ENCODE measurements at regions not wholly inside any gene's neighbourhood (a gene's known extent, or its start where the extent isn't known, plus 50 kb on each side); places are given as distances from the start of the nearest gene placed in this dataset.

DNA sequence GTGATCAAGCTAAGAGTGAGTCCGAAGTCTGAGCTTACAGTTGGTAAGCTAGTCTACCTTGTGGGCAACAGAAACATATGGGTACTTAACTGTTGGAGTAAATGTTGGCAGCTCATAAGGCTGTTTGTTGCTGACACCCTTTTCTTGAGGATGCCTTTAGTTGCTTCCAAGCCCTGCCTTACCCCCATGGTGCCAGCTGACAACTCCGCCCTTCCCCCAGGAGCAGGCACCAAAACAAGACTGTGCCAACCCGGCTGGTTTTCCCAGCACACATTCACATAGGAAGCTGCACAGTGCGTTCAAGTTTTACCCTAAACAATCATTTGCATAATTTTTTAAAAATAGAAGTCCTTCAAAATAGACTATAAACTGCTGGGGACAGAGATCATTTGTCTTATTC, 150.2 kb upstream of the LMO4 start:
- TF ChIP-seq, protein P1, sequence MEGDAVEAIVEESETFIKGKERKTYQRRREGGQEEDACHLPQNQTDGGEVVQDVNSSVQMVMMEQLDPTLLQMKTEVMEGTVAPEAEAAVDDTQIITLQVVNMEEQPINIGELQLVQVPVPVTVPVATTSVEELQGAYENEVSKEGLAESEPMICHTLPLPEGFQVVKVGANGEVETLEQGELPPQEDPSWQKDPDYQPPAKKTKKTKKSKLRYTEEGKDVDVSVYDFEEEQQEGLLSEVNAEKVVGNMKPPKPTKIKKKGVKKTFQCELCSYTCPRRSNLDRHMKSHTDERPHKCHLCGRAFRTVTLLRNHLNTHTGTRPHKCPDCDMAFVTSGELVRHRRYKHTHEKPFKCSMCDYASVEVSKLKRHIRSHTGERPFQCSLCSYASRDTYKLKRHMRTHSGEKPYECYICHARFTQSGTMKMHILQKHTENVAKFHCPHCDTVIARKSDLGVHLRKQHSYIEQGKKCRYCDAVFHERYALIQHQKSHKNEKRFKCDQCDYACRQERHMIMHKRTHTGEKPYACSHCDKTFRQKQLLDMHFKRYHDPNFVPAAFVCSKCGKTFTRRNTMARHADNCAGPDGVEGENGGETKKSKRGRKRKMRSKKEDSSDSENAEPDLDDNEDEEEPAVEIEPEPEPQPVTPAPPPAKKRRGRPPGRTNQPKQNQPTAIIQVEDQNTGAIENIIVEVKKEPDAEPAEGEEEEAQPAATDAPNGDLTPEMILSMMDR (IDR thresholded peaks at IDR 0.05; ENCODE audit: unreplicated experiment): no peak
- peaks cover 5% of the 10 kb centered on the region for H3K9me3 Mint-ChIP-seq
- DNase-seq (ENCODE audit: low spot score in 2 of 2, unreplicated experiment in 2 of 2): no peak
- no peak overlapping the region for H3K27ac Mint-ChIP-seq
- H3K4me1 Mint-ChIP-seq: peaks cover 14% of the 10 kb centered on the region
- H3K27me3 Mint-ChIP-seq (ENCODE audit: low read depth): peaks cover 3% of the 10 kb centered on the region
- no peaks in the 10 kb centered on the region for H3K36me3 Mint-ChIP-seq
- H3K4me3 Mint-ChIP-seq: no peak overlapping the region

DNA sequence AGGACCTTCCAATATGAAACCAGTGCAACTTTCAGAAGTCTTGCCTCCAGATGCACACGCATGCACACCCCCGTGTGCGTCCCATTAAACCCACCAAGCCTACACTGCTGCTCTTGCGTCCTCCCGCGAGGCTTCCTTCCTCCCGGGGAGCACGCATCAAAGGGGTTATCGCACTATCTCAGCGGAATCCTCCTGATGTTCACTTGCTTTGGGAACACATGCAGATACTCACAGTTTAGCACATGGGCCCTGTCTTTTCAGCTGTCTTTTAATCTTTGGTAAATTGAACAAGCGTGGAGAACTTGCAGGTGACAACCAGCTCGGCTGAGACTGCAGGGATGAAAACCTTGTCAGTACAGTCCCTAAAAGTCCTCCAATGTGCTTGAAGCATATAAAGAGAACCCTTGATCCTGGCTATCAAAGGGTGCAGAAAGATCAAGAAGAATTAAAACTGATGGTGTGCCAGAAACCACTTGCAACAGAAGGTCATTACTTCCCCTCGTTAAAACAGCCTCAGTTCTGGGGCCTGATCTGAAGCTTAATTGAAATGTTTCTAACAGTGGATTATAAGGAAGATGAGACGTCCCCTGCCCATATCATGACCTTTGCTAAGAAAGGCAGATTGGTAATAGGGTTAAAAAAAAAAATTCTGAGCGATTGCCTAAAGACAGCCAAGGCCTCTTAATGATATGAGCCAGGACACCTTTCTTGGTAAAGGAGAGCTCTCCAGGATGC, 149.4 kb upstream of the LMO4 start:
- Mint-ChIP-seq H3K27me3 (ENCODE audit: low read depth) (peaks cover 3% of the 10 kb centered on the region), H3K36me3 (no peaks in the 10 kb centered on the region), H3K9me3 (peaks cover 5% of the 10 kb centered on the region), H3K27ac (no peak overlapping the region), H3K4me3 (no peak overlapping the region), H3K4me1 (peaks cover 12% of the 10 kb centered on the region)
- no peak for DNase-seq (ENCODE audit: low spot score in 2 of 2, unreplicated experiment in 2 of 2)
- TF ChIP-seq, protein P1 (IDR thresholded peaks at IDR 0.05; ENCODE audit: unreplicated experiment): no peak

DNA sequence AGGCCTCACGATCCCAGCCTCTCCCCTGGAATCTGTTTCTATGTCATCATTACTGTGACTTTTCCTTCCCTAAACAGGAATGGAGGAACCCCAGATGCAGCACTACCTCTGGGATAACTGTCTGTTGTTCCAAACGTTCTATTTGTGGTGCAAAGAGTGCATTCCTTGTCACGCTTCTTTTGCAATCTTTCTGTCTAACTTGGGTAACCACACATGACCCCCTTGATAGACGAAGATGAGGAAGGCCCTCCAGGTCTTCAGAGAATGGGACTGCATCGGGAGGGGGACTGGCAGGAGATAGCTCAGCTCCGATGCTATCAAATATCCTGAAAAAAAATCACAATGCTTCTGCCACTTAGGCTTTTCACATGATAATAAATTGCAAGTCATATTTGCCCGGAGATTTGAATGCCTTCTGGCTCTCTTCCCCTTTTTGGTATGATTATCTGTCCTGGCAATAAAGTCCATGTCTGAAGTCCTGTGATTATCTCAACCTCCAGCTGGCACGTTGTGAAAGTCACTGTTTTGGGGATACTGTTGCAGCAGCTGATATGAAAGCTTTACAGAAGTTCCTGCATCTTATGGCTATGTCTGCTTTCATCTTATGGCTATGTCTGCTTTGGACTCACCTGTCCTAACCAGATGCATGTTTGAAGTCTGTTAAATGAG, 148.7 kb upstream of the LMO4 start:
- no peak overlapping the region for H3K27ac Mint-ChIP-seq
- H3K9me3 Mint-ChIP-seq: peaks cover 6% of the 10 kb centered on the region
- TF ChIP-seq, protein P1 (IDR thresholded peaks at IDR 0.05; ENCODE audit: unreplicated experiment): no peak
- H3K4me3 Mint-ChIP-seq: no peak overlapping the region
- no peak for DNase-seq (ENCODE audit: low spot score in 2 of 2, unreplicated experiment in 2 of 2)
- no peaks in the 10 kb centered on the region for H3K36me3 Mint-ChIP-seq
- H3K27me3 Mint-ChIP-seq (ENCODE audit: low read depth): peaks cover 3% of the 10 kb centered on the region
- peaks cover 7% of the 10 kb centered on the region for H3K4me1 Mint-ChIP-seq

DNA sequence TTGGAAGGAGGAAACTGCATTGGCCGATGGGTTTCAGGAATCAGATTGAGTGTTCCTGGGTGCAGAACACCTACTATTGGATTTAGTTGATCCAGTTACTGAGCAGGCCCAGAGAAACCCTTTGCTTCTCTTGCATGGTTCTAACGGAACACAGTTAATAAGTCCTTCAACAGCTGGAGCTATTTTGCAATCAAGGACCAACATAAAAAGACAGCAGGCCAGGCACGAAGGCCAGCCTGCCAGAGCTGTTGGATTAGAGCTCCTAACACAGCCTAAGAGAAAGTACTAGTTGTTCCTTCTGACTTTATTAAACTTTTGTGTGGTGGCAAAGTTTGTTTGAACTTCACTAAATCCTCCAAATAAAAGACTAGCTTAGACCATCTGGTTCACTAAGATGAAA, 148.0 kb upstream of the LMO4 start:
- H3K9me3 Mint-ChIP-seq: peaks cover 5% of the 10 kb centered on the region
- peaks cover 5% of the 10 kb centered on the region for H3K27me3 Mint-ChIP-seq (ENCODE audit: low read depth)
- peaks cover 6% of the 10 kb centered on the region for H3K4me1 Mint-ChIP-seq
- DNase-seq (ENCODE audit: low spot score in 2 of 2, unreplicated experiment in 2 of 2): no peak
- no peaks in the 10 kb centered on the region for H3K36me3 Mint-ChIP-seq
- H3K27ac Mint-ChIP-seq: no peak overlapping the region
- H3K4me3 Mint-ChIP-seq: no peak overlapping the region
- TF ChIP-seq, protein P1 (IDR thresholded peaks at IDR 0.05; ENCODE audit: unreplicated experiment): no peak

DNA sequence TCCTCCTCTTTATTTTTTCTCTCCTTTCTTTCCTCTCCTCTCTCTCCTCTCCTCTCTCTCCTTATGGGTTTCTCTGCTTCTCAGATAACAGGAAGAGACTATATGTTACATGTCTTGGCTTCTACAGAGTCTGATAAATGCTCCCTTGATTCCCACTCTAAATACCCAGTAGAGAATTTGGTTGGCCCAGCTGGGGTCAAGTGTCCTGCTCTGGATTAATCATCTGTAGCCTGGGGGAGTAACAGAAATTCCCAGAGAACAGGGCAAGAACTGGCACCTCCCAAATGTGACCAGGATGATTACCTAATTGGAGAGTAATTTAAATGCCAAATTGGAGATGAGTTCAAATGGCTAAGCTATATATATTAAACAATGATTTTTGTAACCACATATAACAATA, 146.1 kb upstream of the LMO4 start:
- Mint-ChIP-seq H3K36me3 (no peaks in the 10 kb centered on the region), H3K9me3 (peaks cover 5% of the 10 kb centered on the region), H3K4me3 (no peak overlapping the region), H3K27ac (no peak overlapping the region), H3K27me3 (ENCODE audit: low read depth) (peaks cover 6% of the 10 kb centered on the region), H3K4me1 (peaks cover 6% of the 10 kb centered on the region)
- no peak for DNase-seq (ENCODE audit: low spot score in 2 of 2, unreplicated experiment in 2 of 2)
- TF ChIP-seq, protein P1 (IDR thresholded peaks at IDR 0.05; ENCODE audit: unreplicated experiment): no peak

Data from mesothelial cell of epicardium (in vitro differentiated cells).